ENCODE measurements at regions not wholly inside any gene's neighbourhood (a gene's known extent, or its start where the extent isn't known, plus 50 kb on each side); places are given as distances from the start of the nearest gene placed in this dataset.

GRCh38 chr5:133864711-133865110 is 103.7 kb downstream of the C5orf15 start:
- Histone ChIP-seq H3K4me3 (ENCODE audit: low read length, poor library complexity, severe bottlenecking) (no peak overlapping the region), H3K79me2 (ENCODE audit: insufficient read depth, low read length) (no peaks in the 10 kb centered on the region), H3K9ac (ENCODE audit: low read depth, low read length, poor library complexity, severe bottlenecking) (no peak overlapping the region), H3K9me3 (ENCODE audit: insufficient read depth, low read depth, low read length) (no peaks in the 10 kb centered on the region), H2AFZ (ENCODE audit: low read length) (no peak overlapping the region), H3K4me2 (ENCODE audit: low read depth, low read length, poor library complexity, severe bottlenecking) (no peak overlapping the region), H3K4me1 (ENCODE audit: insufficient read depth, low read length, poor library complexity, severe bottlenecking) (no peaks in the 10 kb centered on the region), H4K20me1 (ENCODE audit: insufficient read depth, low read length, poor library complexity, severe bottlenecking) (no peaks in the 10 kb centered on the region), H3K36me3 (ENCODE audit: insufficient read depth, low read length) (no peaks in the 10 kb centered on the region), H3K27me3 (ENCODE audit: insufficient read depth, low read length, poor library complexity, severe bottlenecking) (no peaks in the 10 kb centered on the region), H3K9me2 (replicated peaks; ENCODE audit: low read depth, low read length) (no peaks in the 10 kb centered on the region), H3F3A (ENCODE audit: low read depth) (no peaks in the 10 kb centered on the region)
- no peak for TF ChIP-seq EZH2phosphoT487 (IDR thresholded peaks at IDR 0.05; ENCODE audit: borderline replicate concordance)
- TF ChIP-seq CTCF (conservative IDR thresholded peaks at IDR 0.05; ENCODE audit: low read length), result no peak

GRCh38 chr5:133863857-133864585 is 104.4 kb downstream of the C5orf15 start:
- Histone ChIP-seq H3K9ac (ENCODE audit: low read depth, low read length, poor library complexity, severe bottlenecking) (no peak overlapping the region), H3F3A (ENCODE audit: low read depth) (no peaks in the 10 kb centered on the region), H3K79me2 (ENCODE audit: insufficient read depth, low read length) (no peaks in the 10 kb centered on the region), H3K4me1 (ENCODE audit: insufficient read depth, low read length, poor library complexity, severe bottlenecking) (no peaks in the 10 kb centered on the region), H3K9me2 (replicated peaks; ENCODE audit: low read depth, low read length) (no peaks in the 10 kb centered on the region), H4K20me1 (ENCODE audit: insufficient read depth, low read length, poor library complexity, severe bottlenecking) (no peaks in the 10 kb centered on the region), H3K4me2 (ENCODE audit: low read depth, low read length, poor library complexity, severe bottlenecking) (no peak overlapping the region), H3K9me3 (ENCODE audit: insufficient read depth, low read depth, low read length) (no peaks in the 10 kb centered on the region), H3K4me3 (ENCODE audit: low read length, poor library complexity, severe bottlenecking) (no peak overlapping the region), H3K27me3 (ENCODE audit: insufficient read depth, low read length, poor library complexity, severe bottlenecking) (no peaks in the 10 kb centered on the region), H3K36me3 (ENCODE audit: insufficient read depth, low read length) (no peaks in the 10 kb centered on the region), H2AFZ (ENCODE audit: low read length) (no peak overlapping the region)
- no peak for TF ChIP-seq CTCF (conservative IDR thresholded peaks at IDR 0.05; ENCODE audit: low read length)
- no peak for TF ChIP-seq EZH2phosphoT487 (IDR thresholded peaks at IDR 0.05; ENCODE audit: borderline replicate concordance)

GRCh38 chr5:133861161-133861737 is 107.2 kb downstream of the C5orf15 start:
- Histone ChIP-seq H3K4me3 (ENCODE audit: low read length, poor library complexity, severe bottlenecking) (no peak overlapping the region), H3K4me1 (ENCODE audit: insufficient read depth, low read length, poor library complexity, severe bottlenecking) (no peaks in the 10 kb centered on the region), H2AFZ (ENCODE audit: low read length) (no peak overlapping the region), H3K9ac (ENCODE audit: low read depth, low read length, poor library complexity, severe bottlenecking) (no peak overlapping the region), H3K9me2 (replicated peaks; ENCODE audit: low read depth, low read length) (no peaks in the 10 kb centered on the region), H3K4me2 (ENCODE audit: low read depth, low read length, poor library complexity, severe bottlenecking) (no peak overlapping the region), H3K79me2 (ENCODE audit: insufficient read depth, low read length) (no peaks in the 10 kb centered on the region), H3F3A (ENCODE audit: low read depth) (no peaks in the 10 kb centered on the region), H4K20me1 (ENCODE audit: insufficient read depth, low read length, poor library complexity, severe bottlenecking) (no peaks in the 10 kb centered on the region), H3K27me3 (ENCODE audit: insufficient read depth, low read length, poor library complexity, severe bottlenecking) (no peaks in the 10 kb centered on the region), H3K9me3 (ENCODE audit: insufficient read depth, low read depth, low read length) (no peaks in the 10 kb centered on the region), H3K36me3 (ENCODE audit: insufficient read depth, low read length) (no peaks in the 10 kb centered on the region)
- TF ChIP-seq EZH2phosphoT487 (IDR thresholded peaks at IDR 0.05; ENCODE audit: borderline replicate concordance) (no peak), CTCF (conservative IDR thresholded peaks at IDR 0.05; ENCODE audit: low read length) (no peak)
